DMS79 treated with DMSO at 0.1 percent for 48 hours (cell line): ENCODE measurements at regions not wholly inside any gene's neighbourhood (a gene's known extent, or its start where the extent isn't known, plus 50 kb on each side); places are given as distances from the start of the nearest gene placed in this dataset.
"Not testable (repeated sequence)": the region's sequence is repeated elsewhere in the genome, so short reads cannot be mapped to it uniquely, and the experiment has no call there.

Source experiments
- DNase-seq: peaks from one replicate; lab custom pipeline; 2025; lab: John Stamatoyannopoulos, UW

DNA sequence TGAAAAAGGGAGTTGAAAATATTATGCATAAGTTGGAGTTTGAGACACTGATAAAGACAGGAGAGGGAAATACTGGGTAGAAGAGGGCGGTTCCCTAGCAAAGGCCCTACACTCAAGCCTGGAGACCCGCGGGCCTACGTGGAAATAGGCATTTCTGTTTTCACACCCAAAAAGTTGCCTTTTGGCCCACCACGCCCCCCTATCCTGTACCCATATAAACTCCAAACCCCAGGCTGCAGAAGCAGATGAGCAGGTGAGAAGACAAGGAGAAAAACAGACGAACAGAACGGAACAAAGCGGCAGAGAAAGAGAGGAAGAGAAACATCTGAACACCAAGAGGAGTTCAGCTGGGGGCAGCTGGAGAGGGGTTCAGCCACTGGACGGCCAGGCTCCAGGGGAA lies 177.9 kb downstream of the GALC start:
- DNase-seq = no peak

DNA sequence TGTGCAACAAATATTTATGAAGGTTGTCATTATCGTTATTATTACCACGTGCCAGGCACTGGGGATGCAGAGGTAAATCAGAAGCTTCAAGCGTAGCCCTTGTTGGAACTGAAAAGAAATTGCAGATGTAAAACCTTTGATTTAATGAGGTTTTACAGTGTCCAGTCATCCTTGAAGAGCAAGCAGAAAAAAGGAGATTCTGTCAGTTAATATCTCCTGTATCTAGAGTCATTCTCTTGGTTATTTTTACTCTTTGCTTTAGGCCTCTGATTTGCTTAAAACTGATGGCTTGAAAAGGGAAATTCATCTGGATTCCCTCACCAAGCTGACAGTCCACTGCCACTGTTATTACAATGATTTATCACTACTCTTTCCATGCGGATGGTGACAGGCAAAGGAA lies 179.3 kb downstream of the GALC start:
- no peak for DNase-seq

- DNase-seq = peak; percentile 90
Measured at GRCh38 chr14:87813211-87813610, 179.8 kb downstream of the GALC start.

- DNase-seq = no peak
Measured at GRCh38 chr14:87811246-87811645, 181.7 kb downstream of the GALC start.

DNA sequence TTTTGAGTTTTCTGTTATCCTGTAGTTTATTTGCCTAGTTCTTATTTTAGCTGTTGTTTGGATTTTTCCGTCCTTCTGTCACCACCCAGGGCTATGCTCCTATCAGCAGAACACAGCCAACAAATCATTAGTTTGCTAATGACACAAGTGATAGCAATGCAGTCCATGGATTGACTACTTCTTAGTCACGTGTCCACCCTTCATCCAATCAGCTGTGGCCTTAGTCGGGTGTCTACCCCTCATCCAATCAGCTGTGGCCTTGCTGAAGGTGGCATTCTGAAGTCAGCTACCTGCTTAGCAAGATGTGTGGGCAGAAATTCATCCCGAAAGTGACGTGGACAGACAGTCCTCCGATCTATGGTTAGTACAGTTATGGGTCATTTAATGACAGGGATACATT lies 182.3 kb downstream of the GALC start:
- no peak for DNase-seq

GRCh38 chr14:87809261-87809660 lies 183.7 kb downstream of the GALC start:
- no peak for DNase-seq

DNA sequence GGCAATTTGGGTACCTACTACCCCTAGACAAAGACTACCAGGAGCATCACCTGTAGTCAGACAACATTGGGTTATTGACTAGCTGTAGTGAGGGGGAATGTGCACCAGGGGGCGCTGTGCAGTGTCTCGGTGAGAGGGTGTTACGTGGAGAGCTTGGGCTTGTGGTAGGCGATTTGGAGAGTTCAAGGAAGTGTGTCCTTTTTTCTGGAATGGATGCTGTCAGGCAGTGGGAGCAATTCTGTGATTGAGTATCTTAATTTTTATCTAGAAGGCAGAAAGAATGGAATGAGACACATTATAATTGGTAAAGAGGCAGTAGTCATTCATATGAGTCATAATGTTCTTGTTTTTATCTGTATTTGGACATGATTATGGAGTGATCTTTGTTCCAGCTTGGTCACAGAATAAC lies 187.7 kb downstream of the GALC start:
- no peak for DNase-seq

GRCh38 chr14:87800216-87800615 lies 192.8 kb downstream of the GALC start:
- DNase-seq = no peak

DNA sequence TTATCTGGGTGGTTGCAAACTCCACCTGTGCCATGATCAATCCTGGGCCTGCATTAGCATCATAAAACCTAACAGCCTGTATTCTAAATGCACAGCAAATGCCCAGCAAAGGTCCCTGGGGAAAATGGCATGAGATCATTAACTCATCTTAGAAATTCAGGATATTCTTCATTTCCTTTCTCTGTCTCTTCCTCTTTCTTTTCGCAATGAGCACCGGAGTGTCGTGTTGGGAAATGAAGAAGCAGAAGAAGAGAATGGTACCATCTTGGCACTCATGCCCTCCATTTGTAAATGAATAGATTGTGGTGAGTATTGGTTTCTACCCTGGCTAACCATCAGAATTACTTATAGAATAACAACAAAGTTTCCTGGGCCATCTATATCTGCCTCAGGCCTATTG lies 193.6 kb downstream of the GALC start:
- DNase-seq = no peak

- no peak for DNase-seq
Measured at GRCh38 chr14:87797001-87797400, 196.0 kb downstream of the GALC start.

DNA sequence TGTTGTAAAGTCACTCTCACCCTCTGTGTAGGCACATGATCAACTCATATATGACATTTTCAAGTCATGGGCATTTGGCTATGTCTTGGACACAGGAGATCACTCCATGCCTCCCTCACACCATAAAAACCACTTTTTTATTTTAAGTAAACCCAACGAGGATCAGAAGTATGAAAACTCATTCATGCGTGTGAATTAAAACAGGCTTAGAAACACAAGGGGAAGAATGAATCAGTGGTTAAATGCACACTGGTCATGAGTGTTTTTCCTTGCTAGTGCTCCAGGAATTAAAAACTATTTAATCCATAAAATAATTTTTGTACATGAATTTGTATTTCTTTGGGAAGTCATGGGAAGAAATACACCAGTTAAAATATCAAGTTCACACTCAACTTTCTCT lies 198.4 kb downstream of the GALC start:
- DNase-seq = peak; percentile 36

- DNase-seq = no peak
Measured at GRCh38 chr14:87785897-87786296, 207.1 kb downstream of the GALC start.

GRCh38 chr14:87784386-87784785 lies 208.6 kb downstream of the GALC start:
- DNase-seq = no peak

- no peak for DNase-seq
Measured at GRCh38 chr14:87783071-87783470, 209.9 kb downstream of the GALC start.

DNA sequence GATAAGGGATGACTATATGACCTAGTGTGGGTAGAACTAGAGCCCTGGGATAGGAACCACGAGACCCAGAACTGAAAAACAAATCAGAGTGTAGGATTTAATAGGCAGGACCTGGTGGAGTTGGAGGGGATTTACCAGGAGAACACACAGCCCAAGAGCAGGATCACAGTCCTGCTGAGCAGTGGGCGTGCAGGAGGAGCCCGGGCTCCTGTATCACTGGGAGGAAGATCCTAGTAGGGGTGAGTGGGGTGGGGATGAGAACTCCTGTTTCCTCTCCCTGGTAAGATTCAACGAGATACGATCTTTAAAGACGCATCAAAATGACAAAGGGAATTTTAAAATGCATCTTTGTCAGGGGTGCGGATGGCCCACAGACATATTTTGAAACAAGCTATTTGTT lies 220.1 kb downstream of the GALC start:
- DNase-seq = no peak

GRCh38 chr14:87767567-87767901 lies 225.4 kb downstream of the GALC start:
- no peak for DNase-seq

DNA sequence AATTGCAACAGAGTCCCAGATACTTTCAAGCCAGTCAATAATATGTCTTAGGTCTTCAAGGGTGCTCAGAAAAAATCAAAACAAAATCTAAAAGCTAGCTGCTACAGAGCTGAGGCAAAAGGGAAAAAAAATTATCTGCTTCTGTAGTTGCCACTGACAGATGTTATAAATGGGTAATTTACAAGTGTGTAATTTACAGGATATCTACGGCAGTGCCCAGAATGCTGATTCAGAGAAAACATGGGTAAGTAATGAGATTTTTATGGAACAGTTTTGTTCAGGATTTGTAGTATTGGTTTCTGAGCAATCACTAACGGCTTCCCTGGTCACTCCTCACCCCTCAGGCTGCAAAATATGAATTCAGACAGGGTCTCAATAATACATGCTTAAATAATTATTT lies 234.1 kb downstream of the GALC start:
- no peak for DNase-seq

- no peak for DNase-seq
Measured at GRCh38 chr14:87756661-87757060, 236.3 kb downstream of the GALC start.

GRCh38 chr14:87754520-87755223 lies 238.3 kb downstream of the GALC start:
- no peak for DNase-seq

GRCh38 chr14:87748558-87748957 lies 244.4 kb downstream of the GALC start:
- DNase-seq = no peak

DNA sequence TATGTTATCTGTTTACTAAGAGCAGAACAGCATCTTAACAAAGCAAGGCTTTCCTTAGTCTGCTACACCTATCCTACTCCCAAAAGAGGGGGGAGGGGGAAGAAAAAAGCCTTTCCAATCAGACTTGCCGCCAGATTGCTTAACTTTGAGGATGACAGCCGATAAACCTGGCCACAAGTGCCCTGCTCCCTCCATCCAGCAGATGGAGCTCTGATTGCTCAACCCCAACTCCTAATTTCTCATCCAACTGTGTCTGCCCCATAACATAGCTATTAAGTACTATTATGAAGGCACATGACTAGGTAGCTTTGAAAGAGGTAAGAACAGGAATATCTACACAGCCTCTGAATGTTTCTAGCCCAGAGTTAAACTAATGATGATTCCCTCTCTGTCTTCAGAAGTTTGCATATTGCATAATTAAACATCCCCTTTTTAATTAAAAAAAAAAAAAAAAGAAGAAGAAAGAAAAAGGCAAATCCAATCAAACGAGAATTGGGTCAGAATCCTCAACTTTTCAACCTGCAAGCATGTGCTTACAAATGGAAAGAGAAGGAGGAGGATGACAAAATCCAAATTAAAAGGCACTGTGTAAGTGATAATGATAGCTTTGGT lies 247.4 kb downstream of the GALC start:
- no peak for DNase-seq

GRCh38 chr14:87734577-87735360 lies 258.2 kb downstream of the GALC start:
- not testable (repeated sequence) for DNase-seq

DNA sequence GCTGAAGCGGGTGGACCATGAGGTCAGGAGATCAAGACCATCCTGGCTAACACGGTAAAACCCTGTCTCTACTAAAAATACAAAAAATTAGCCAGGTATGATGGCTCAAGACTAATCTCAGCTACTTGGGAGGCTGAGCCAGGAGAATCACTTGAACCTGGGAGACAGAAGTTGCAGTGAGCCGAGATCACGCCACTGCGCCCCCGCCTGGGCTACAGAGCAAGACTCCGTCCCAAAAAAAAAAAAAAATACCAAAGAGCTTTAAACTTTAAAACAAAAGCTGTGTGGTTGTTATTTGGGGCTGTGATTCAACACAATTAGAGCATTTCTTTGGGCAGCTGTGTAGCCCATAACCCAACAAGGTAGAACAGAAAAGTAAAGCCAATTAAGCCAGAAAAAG lies 259.9 kb downstream of the GALC start:
- not testable (repeated sequence) for DNase-seq
